ENCODE measurements at regions not wholly inside any gene's neighbourhood (a gene's known extent, or its start where the extent isn't known, plus 50 kb on each side); places are given as distances from the start of the nearest gene placed in this dataset.

GRCh38 chr3:40736943-40737342, 212.2 kb downstream of the ZNF621 start:
- TF ChIP-seq CTCF (IDR thresholded peaks at IDR 0.05) (no peak), POLR2A (IDR thresholded peaks at IDR 0.05) (no peak)
